Suprapubic skin (tissue), 4 donors: ENCODE measurements at regions not wholly inside any gene's neighbourhood (a gene's known extent, or its start where the extent isn't known, plus 50 kb on each side); places are given as distances from the start of the nearest gene placed in this dataset.
"Not testable (repeated sequence)": the region's sequence is repeated elsewhere in the genome, so short reads cannot be mapped to it uniquely, and the experiment has no call there.

ENCODE experiments used
- DNase-seq, 2 donors: peaks; one replicate each; pipeline ENCODE4 v3.0.0-alpha.2; 2019; ENCODE audit warnings: low spot score in 2 of 2
- H3K27ac ChIP-seq: fragments of 200-600 bp; sonication (generic); one replicate; pipeline ENCODE4 v1.5.1; 2019
- H3K27me3 ChIP-seq: fragments of 200-600 bp; sonication (generic); one replicate; pipeline ENCODE4 v1.5.1; 2019
- H3K36me3 ChIP-seq: fragments of 200-600 bp; sonication (generic); one replicate; pipeline ENCODE4 v1.5.1; 2019
- H3K4me1 ChIP-seq: fragments of 200-600 bp; sonication (generic); one replicate; pipeline ENCODE4 v1.5.1; 2019
- H3K4me3 ChIP-seq: fragments of 200-600 bp; sonication (generic); one replicate; pipeline ENCODE4 v1.5.1; 2019; ENCODE audit warnings: mild to moderate bottlenecking
- H3K9me3 ChIP-seq: fragments of 200-600 bp; sonication (generic); one replicate; pipeline ENCODE4 v1.5.1; 2019
- EP300 ChIP-seq: sonication (generic); formaldehyde crosslinking; IDR thresholded peaks from one replicate; pipeline ENCODE4 v1.6.1; 2017; ENCODE audit warnings: antibody characterized with exemption
- POLR2A ChIP-seq, 2 donors: fragments of 450-650 bp; IDR thresholded peaks; one replicate each; pipeline ENCODE4 v1.6.1; 2017; ENCODE audit warnings: antibody characterized with exemption in 2 of 2, mild to moderate bottlenecking in 2 of 2, moderate library complexity in 2 of 2
- POLR2AphosphoS5 ChIP-seq, 3 donors: sonication (generic); formaldehyde crosslinking; IDR thresholded peaks; one replicate each; pipeline ENCODE4 v1.6.1; 2017; ENCODE audit warnings: antibody characterized with exemption in 3 of 3
- WGBS: methylation state at CpG from one replicate; pipeline ENCODE4 v1.1.5; 2018; 5-methylcytosine and 5-hydroxymethylcytosine counted together
- TF ChIP-seq, protein P1 (sequence below), 2 donors: fragments of 200-600 bp in 1 of 2; fragments of 450-650 bp in 1 of 2; sonication (generic) in 1 of 2; IDR thresholded peaks; one replicate each; pipeline ENCODE4 v1.5.1; 2016 to 2019; ENCODE audit warnings: antibody characterized with exemption in 2 of 2, mild to moderate bottlenecking in 1 of 2, moderate library complexity in 1 of 2

DNA sequence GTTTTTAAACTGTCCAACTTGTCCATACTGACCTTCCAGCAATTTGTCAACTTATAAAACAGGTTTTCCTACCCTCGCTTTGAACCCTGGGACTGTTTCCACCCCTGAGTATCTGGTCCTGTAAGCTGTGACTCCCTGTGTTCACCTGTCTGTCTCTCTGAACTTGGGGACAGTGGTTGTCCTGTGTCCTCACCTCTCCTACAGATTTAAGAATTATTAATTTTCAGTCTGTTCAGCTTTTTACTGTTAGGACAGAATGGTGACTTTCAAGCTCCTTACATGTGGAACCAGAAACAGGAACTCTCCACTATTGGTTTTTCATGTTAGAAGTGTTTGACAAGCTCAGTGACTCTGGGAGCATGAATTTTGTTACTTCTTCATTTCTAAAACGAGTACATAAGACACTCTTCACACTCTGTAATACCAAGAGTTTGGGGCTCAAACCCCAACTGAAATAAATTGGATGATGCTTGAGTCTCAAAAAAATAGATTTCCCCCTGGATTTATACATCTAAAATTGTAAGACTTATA, 713.9 kb downstream of the COL12A1 start:
- Histone ChIP-seq H3K9me3 (no peaks in the 10 kb centered on the region), H3K36me3 (no peaks in the 10 kb centered on the region), H3K4me3 (no peak overlapping the region), H3K27me3 (no peaks in the 10 kb centered on the region), H3K4me1 (no peaks in the 10 kb centered on the region), H3K27ac (no peak overlapping the region)
- WGBS, result 63% methylated on average over 2 of the region's 2 CpGs
- TF ChIP-seq EP300 (no peak), POLR2A (IDR thresholded peaks at IDR 0.05) (no peak), POLR2AphosphoS5 (IDR thresholded peaks at IDR 0.05) (no peak)
- TF ChIP-seq, protein P1, sequence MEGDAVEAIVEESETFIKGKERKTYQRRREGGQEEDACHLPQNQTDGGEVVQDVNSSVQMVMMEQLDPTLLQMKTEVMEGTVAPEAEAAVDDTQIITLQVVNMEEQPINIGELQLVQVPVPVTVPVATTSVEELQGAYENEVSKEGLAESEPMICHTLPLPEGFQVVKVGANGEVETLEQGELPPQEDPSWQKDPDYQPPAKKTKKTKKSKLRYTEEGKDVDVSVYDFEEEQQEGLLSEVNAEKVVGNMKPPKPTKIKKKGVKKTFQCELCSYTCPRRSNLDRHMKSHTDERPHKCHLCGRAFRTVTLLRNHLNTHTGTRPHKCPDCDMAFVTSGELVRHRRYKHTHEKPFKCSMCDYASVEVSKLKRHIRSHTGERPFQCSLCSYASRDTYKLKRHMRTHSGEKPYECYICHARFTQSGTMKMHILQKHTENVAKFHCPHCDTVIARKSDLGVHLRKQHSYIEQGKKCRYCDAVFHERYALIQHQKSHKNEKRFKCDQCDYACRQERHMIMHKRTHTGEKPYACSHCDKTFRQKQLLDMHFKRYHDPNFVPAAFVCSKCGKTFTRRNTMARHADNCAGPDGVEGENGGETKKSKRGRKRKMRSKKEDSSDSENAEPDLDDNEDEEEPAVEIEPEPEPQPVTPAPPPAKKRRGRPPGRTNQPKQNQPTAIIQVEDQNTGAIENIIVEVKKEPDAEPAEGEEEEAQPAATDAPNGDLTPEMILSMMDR (IDR thresholded peaks at IDR 0.05), result no peak
- no peak for DNase-seq

DNA sequence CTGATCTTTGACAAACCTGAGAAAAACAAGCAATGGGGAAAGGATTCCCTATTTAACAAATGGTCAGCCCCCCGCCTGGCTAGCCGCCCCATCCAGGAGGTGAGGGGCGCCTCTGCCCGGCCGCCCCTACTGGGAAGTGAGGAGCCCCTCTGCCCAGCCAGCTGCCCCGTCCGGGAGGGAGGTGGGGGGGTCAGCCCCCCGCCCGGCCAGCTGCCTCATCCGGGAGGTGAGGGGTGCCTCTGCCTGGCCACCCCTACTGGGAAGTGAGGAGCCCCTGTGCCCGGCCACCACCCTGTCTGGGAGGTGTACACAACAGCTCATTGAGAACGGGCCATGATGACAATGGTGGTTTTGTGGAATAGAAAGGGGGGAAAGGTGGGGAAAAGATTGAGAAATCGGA, 717.1 kb downstream of the COL12A1 start:
- WGBS, result 100% methylated on average over 8 of the region's 13 CpGs
- not testable (repeated sequence) for DNase-seq, H3K9me3 ChIP-seq, H3K36me3 ChIP-seq, H3K4me3 ChIP-seq, H3K4me1 ChIP-seq, H3K27ac ChIP-seq, H3K27me3 ChIP-seq

DNA sequence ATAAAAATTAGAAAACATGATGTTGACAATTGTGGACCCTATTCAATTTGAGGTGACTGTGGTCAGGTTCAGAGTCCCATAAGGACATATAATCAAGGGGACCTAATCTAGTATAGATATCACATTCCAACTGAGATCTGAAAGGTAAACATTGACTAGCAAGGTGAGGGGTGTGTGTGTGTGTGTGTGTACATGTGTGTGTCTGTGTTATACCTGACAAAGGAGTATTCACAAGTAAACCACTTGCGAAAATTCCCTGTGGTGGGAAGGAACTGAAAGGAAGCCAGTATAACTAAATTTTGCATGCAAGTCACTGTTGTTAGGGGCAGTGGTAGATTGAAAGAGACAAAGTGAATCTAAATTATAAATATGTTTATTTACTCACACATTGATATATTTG, 723.7 kb downstream of the COL12A1 start:
- no peaks in the 10 kb centered on the region for H3K9me3 ChIP-seq
- TF ChIP-seq POLR2A (IDR thresholded peaks at IDR 0.05) (no peak), POLR2AphosphoS5 (IDR thresholded peaks at IDR 0.05) (no peak), EP300 (no peak)
- TF ChIP-seq, protein P1 (IDR thresholded peaks at IDR 0.05), result no peak
- H3K27ac ChIP-seq, result no peak overlapping the region
- H3K4me3 ChIP-seq, result no peak overlapping the region
- H3K27me3 ChIP-seq, result no peaks in the 10 kb centered on the region
- 91% methylated on average over 1 of the region's 1 CpG for WGBS
- H3K4me1 ChIP-seq, result peaks cover 5% of the 10 kb centered on the region
- no peak for DNase-seq
- H3K36me3 ChIP-seq, result no peaks in the 10 kb centered on the region

DNA sequence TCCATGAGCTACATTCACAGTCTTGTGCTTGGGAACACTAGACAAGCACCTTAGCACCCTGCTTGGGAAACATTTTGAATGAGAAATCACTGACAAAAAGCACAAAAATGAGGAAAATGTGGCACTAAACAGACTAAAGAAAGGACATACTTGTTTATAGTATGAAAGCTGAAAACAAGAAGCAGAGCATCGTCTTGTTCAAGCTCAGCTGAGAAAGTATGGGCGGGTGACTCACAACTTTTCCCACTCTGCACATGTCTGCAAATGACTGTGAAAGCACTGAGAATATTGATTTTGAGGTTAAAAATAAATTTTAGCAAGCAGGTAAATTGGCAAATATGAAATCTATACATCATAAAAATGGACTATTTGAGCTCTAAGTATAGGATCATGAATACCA, 725.3 kb downstream of the COL12A1 start:
- Histone ChIP-seq H3K4me3 (no peak overlapping the region), H3K27ac (no peak overlapping the region), H3K27me3 (no peaks in the 10 kb centered on the region), H3K4me1 (peaks cover 5% of the 10 kb centered on the region), H3K9me3 (no peaks in the 10 kb centered on the region), H3K36me3 (no peaks in the 10 kb centered on the region)
- WGBS, result 75% methylated on average over 2 of the region's 2 CpGs
- TF ChIP-seq POLR2AphosphoS5 (IDR thresholded peaks at IDR 0.05), result no peak
- TF ChIP-seq POLR2A (IDR thresholded peaks at IDR 0.05), result no peak
- TF ChIP-seq EP300, result no peak
- TF ChIP-seq, protein P1 (IDR thresholded peaks at IDR 0.05), result no peak
- no peak for DNase-seq

DNA sequence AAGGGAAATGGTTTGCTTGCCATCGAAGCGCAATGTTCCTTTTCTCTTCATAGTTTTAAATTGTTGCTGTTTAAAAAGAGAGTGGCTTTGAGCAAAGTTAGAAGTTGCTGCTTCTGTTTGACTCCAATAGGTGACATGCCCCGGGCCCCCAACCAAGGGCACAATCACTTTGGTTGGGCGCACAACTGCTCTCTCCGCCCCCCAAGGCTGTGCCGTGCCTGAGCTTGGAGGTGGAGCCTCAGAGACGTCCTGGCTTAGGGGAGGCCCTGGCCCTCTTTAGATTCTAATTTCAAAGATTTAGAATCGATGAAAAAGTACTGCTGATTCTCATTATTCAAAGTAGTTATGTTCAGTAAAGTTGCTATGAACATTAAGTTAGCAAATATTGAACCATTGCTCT, 725.9 kb downstream of the COL12A1 start:
- H3K4me1 ChIP-seq, result peaks cover 5% of the 10 kb centered on the region
- no peak overlapping the region for H3K4me3 ChIP-seq
- no peaks in the 10 kb centered on the region for H3K36me3 ChIP-seq
- no peak for TF ChIP-seq EP300
- no peak for TF ChIP-seq POLR2A (IDR thresholded peaks at IDR 0.05)
- TF ChIP-seq, protein P1 (IDR thresholded peaks at IDR 0.05), result no peak
- TF ChIP-seq POLR2AphosphoS5 (IDR thresholded peaks at IDR 0.05), result no peak
- DNase-seq, result no peak
- no peak overlapping the region for H3K27ac ChIP-seq
- whole genome bisulfite sequencing, result 89% methylated on average over 8 of the region's 8 CpGs
- no peaks in the 10 kb centered on the region for H3K9me3 ChIP-seq
- no peaks in the 10 kb centered on the region for H3K27me3 ChIP-seq

DNA sequence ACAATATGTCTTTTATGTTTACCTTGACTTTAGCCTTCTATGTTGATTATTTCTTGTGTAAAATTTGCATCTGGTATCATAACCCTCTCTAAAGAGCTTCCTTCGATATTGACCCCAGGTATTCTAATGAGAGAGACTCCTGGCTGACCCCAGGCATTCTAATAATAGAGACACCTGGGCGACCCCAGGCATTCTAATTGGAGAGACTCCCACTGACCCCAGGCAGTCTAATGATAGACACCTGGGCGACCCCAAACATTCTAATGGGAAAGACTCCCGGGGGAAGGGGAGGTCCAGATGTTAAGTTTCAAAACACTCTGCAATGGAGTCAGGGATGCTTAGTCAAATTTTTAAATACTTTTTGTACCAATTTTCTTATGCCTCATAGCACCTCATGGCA, 726.4 kb downstream of the COL12A1 start:
- H3K27ac ChIP-seq, result no peak overlapping the region
- H3K4me1 ChIP-seq, result peaks cover 5% of the 10 kb centered on the region
- no peaks in the 10 kb centered on the region for H3K9me3 ChIP-seq
- TF ChIP-seq EP300 (no peak), POLR2AphosphoS5 (IDR thresholded peaks at IDR 0.05) (no peak), POLR2A (IDR thresholded peaks at IDR 0.05) (no peak)
- TF ChIP-seq, protein P1 (IDR thresholded peaks at IDR 0.05), result no peak
- no peaks in the 10 kb centered on the region for H3K27me3 ChIP-seq
- 72% methylated on average over 4 of the region's 4 CpGs for WGBS
- H3K4me3 ChIP-seq, result no peak overlapping the region
- no peak for DNase-seq
- H3K36me3 ChIP-seq, result no peaks in the 10 kb centered on the region

DNA sequence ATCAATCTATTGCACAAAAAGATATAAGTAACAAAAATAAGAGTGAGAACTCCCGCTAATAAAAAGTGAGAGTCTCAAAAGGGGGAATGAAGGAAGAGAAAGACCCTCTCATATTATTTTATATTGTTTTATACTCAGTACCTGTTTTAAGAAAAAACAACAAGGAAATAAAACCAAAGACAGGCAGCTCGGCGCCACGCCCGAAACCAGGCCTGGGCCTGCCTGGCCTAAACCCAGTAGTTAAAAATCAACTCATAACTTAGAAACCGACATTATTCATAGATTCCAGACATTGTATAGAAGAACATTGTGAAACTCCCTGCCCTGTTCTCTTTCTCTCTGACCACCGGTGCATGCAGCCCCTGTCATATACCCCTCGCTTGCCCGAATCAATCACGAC, 731.8 kb downstream of the COL12A1 start:
- not testable (repeated sequence) for H3K36me3 ChIP-seq, H3K4me1 ChIP-seq, DNase-seq, H3K9me3 ChIP-seq, H3K27me3 ChIP-seq, H3K4me3 ChIP-seq, H3K27ac ChIP-seq
- WGBS, result 89% methylated on average over 10 of the region's 10 CpGs

DNA sequence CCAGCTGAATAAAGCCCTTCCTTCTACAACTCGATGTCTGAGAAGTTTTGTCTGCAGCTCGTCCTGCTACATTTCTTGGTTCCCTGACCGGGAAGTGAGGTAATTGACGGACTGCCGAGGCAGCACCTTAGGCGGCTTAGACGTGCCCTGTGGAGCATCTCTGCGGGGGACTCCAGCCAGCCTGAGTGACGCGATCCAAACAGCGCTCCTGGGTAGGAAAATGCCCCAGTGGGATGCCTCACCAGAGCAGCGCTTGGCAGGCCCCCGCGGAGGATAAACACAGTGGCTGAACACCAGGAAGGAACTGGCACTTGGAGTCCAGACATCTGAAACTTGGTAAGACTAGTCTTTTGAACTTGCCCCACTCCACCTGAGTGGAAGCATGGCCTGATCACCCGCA, 737.3 kb downstream of the COL12A1 start:
- DNase-seq, H3K9me3 ChIP-seq, H3K36me3 ChIP-seq, H3K4me1 ChIP-seq, H3K4me3 ChIP-seq, H3K27me3 ChIP-seq, H3K27ac ChIP-seq: not testable (repeated sequence)
- WGBS, result 94% methylated on average over 13 of the region's 15 CpGs
